Activated T-helper 2 cell treated with anti-CD3 and anti-CD28 coated beads, Interferon-gamma antibody, Interleukin-2, Interleukin-4, amounts not matched to agents 10 μg/mL and 5 μg/mL and 100 μg/mL, durations not matched to agents 14 hours and 24 hours and 36 hours (primary cell): ENCODE measurements at regions not wholly inside any gene's neighbourhood (a gene's known extent, or its start where the extent isn't known, plus 50 kb on each side); places are given as distances from the start of the nearest gene placed in this dataset.

ENCODE experiments used
- DNase-seq: peaks from one replicate; pipeline ENCODE4 v3.0.0; 2021; ENCODE audit warnings: low spot score
- H3K27ac Mint-ChIP-seq: one replicate; pipeline ENCODE4 v1.8.0; 2021; ENCODE audit warnings: mixed read lengths
- H3K27me3 Mint-ChIP-seq: one replicate; pipeline ENCODE4 v1.8.0; 2021; ENCODE audit warnings: low read depth, mixed read lengths
- H3K36me3 Mint-ChIP-seq: one replicate; pipeline ENCODE4 v1.8.0; 2021; ENCODE audit warnings: low read depth, mixed read lengths
- H3K4me1 Mint-ChIP-seq: one replicate; pipeline ENCODE4 v1.8.0; 2021; ENCODE audit warnings: low read depth, mixed read lengths
- H3K4me3 Mint-ChIP-seq: one replicate; pipeline ENCODE4 v1.8.0; 2021; ENCODE audit warnings: low read depth, mild to moderate bottlenecking, moderate library complexity, mixed read lengths
- H3K9me3 Mint-ChIP-seq: one replicate; pipeline ENCODE4 v1.8.0; 2021; ENCODE audit warnings: mixed read lengths
- intact Hi-C: fragments of 100-400 bp; cut with micrococcal nuclease; formaldehyde crosslinking; loops from one replicate; pipeline ENCODE4 v1.15.1; 2023

DNA sequence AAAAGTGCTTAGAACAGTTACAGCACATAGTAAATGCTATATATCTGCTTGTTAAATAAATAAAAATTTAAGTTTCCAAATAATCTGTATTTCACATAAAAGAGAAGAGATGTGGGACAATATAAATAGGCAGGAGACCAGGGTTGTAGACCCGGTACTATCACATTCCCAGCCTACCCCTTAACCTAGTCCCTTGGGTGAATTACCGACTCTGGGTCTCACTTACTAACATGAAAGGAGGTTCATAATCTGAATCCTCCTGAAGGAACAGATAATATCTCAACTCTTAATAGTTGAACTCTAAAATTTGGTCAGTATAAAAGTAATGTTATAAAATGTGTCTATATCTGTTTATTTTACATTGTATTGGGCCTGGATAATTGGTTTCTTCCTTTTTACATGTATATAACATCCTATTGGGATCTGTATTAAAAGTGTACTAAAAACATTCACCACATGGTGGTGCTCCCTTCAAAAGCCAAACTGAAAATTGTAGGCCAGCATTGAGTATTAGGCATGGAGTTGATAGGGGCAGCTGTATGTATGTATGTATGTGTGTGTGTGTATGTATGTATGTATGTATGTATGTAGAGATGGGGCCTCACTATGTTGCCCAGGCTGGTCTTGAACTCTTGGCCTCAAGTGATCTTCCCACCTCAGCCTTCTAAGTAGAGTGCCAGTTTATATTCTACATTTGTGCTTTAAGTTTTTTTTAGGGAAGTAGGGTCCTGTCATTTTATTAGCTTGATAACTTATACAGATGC is 64.2 kb upstream of the ABL1 start:
- Mint-ChIP-seq H3K27me3 (no peaks in the 10 kb centered on the region), H3K4me1 (peaks cover 9% of the 10 kb centered on the region), H3K36me3 (no peaks in the 10 kb centered on the region), H3K27ac (no peak overlapping the region), H3K4me3 (no peak overlapping the region), H3K9me3 (peaks cover 14% of the 10 kb centered on the region)
- intact Hi-C loops = loop anchor here (1.0 kb wide), 1 partner anchor 95 kb away; no protein-coding TSS in a partner anchor
- DNase-seq = no peak

GRCh38 chr9:130772185-130772584 is 62.9 kb upstream of the ABL1 start:
- Mint-ChIP-seq H3K27me3 (no peaks in the 10 kb centered on the region), H3K36me3 (no peaks in the 10 kb centered on the region), H3K4me1 (peaks cover 1% of the 10 kb centered on the region), H3K9me3 (peaks cover 16% of the 10 kb centered on the region), H3K4me3 (no peak overlapping the region), H3K27ac (no peak overlapping the region)
- intact Hi-C loops = no loop called here
- DNase-seq = no peak

DNA sequence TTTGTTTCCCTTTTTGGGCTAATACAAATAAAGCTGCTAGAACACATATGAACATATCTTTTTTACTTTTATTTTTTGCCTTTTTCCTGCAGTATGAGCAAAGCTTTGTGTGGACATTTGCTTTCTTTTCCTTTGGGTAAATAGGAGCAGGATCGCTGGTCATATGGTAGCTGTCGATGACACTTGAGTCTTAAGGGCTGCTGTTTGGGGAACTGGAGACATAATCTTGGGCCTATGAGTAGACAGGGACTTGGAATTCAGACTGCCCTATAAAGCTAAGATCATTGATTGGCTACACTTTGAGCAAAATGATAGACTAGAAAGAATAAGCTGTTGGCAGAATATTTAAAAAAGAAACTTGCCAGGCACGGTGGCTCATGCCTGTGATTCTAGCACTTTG is 60.9 kb upstream of the ABL1 start:
- intact Hi-C loops = no loop called here
- Mint-ChIP-seq H3K36me3 (no peaks in the 10 kb centered on the region), H3K27me3 (no peaks in the 10 kb centered on the region), H3K27ac (no peak overlapping the region), H3K9me3 (peaks cover 16% of the 10 kb centered on the region), H3K4me3 (no peak overlapping the region), H3K4me1 (peaks cover 1% of the 10 kb centered on the region)
- no peak for DNase-seq

DNA sequence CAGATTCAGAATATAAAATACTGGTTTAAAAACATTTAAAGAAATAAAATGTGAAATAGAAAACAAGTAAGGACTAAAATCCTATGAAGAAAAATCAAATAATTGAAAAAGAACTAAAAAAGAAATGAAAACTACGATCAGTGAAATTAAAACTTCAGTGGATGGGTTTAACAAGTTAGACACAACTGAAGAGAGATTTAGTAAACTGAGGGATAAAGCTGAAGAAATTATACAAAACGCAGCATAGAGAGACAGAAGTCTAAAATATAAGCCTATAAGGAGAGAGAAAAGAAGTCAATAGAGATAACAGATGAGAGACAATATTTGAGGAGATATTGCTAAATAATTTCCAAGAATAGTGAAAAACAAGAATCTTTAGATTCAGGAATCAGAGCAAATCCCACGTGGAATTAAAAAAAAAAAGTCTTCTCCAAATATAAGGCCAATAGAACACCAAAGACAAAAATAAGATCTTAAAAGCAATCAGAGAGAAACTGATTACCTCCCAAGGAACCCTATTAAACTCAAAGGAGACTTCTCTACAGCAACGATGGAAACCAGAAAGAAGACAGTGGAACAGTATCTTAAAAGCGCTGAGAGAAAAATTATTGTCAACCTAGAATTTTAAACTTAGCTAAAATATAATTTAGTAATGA is 59.6 kb upstream of the ABL1 start:
- H3K4me1 Mint-ChIP-seq = peaks cover 1% of the 10 kb centered on the region
- H3K9me3 Mint-ChIP-seq = peaks cover 16% of the 10 kb centered on the region
- H3K27ac Mint-ChIP-seq = no peak overlapping the region
- intact Hi-C loops = no loop called here
- no peaks in the 10 kb centered on the region for H3K36me3 Mint-ChIP-seq
- no peak for DNase-seq
- no peak overlapping the region for H3K4me3 Mint-ChIP-seq
- no peaks in the 10 kb centered on the region for H3K27me3 Mint-ChIP-seq

GRCh38 chr9:130779153-130779855 is 55.8 kb upstream of the ABL1 start:
- intact Hi-C loops = no loop called here

DNA sequence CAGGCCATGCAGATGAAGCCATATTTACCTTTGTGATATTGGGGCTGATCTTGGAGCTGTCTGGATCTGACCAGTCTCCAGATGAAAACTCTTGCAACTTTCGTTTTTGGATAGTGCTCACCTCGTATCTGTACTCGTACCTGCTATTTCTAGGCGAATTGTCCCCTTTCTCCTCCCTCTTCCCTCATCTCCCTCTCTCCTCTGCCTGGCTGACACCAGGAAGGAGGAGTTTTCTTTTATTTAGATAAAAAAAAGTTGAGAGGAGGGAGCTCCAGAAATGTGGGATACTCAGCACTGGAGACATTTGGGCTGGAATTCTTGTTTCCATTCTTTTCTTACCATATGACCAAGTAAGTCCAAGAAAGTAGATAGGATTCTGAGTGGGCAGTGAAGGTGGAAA is 54.6 kb upstream of the ABL1 start:
- no peak for DNase-seq
- intact Hi-C loops = no loop called here
- H3K36me3 Mint-ChIP-seq = no peaks in the 10 kb centered on the region
- H3K4me1 Mint-ChIP-seq = no peaks in the 10 kb centered on the region
- no peak overlapping the region for H3K4me3 Mint-ChIP-seq
- H3K27ac Mint-ChIP-seq = no peak overlapping the region
- H3K27me3 Mint-ChIP-seq = no peaks in the 10 kb centered on the region
- H3K9me3 Mint-ChIP-seq = peaks cover 7% of the 10 kb centered on the region

More at GRCh38 chr9:130779153-130779855, 55.8 kb upstream of the ABL1 start:
- Mint-ChIP-seq H3K4me1 (peaks cover 1% of the 10 kb centered on the region), H3K4me3 (no peak overlapping the region), H3K9me3 (peaks cover 16% of the 10 kb centered on the region), H3K27ac (no peak overlapping the region), H3K36me3 (no peaks in the 10 kb centered on the region), H3K27me3 (no peaks in the 10 kb centered on the region)
- no peak for DNase-seq

DNA sequence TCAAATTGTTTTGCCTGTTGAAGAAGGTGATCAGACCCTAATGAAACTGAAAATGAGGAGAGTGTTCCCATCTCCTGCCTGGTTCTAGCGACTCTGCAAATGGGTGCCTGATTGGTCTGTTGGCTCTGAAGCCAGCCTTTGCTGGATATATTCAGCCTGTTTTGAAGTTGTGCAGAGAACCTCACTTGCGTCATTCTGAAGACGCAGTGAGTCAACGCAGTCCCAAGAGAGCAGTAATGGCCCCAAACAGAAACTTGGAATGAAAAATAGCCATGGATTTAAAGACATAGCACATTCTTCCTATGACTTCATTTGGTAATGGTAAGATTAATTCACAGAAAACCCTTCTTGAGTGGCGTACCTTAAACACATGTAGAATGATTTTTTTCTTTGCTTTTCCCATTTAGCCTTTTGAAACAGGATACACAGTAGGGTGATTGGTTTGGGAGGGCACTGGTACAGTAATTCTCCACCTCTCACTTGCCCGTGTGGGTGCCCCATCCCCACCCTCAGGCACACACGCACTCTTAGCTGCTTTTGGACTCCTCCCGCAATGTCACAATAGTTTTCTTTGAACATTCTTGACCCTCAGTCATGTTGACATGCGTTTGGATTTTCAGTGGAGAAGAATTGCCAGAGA is 54.1 kb upstream of the ABL1 start:
- no peaks in the 10 kb centered on the region for H3K4me1 Mint-ChIP-seq
- intact Hi-C loops = no loop called here
- no peak for DNase-seq
- no peak overlapping the region for H3K27ac Mint-ChIP-seq
- H3K36me3 Mint-ChIP-seq = no peaks in the 10 kb centered on the region
- no peaks in the 10 kb centered on the region for H3K27me3 Mint-ChIP-seq
- no peak overlapping the region for H3K4me3 Mint-ChIP-seq
- H3K9me3 Mint-ChIP-seq = peaks cover 1% of the 10 kb centered on the region

GRCh38 chr9:130781569-130781968 is 53.5 kb upstream of the ABL1 start:
- no peaks in the 10 kb centered on the region for H3K4me1 Mint-ChIP-seq

DNA sequence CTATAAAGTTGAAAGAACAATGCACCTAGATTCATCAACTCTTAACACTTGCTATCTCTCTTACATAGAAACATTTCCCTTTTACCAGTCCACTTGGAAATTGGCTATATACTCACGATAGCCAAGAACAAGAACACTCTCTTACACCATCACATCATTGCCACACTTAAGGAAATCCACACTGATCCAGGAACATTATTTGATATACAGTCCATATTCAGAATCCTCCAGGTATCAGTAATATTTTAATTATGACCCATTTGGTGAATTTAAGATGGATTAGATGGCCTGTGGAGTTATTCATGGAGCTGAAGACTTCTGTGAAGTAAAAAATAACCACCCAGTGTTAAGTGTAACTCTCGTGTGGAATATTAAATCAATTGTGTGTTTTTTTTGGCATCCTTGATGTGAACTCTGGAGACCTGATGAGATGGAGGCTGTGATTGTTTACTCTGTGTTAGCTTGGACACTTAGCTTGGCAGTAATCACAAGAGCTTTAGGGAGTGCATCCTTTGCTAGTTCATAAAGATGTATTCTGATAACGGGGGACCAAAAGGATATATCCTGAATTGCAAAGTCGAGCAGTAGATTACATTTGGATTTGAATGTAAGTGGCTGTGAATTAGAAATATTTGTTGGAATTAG is 52.0 kb upstream of the ABL1 start:
- Mint-ChIP-seq H3K36me3 (no peaks in the 10 kb centered on the region), H3K4me3 (no peak overlapping the region), H3K27ac (no peak overlapping the region), H3K9me3 (peaks cover 4% of the 10 kb centered on the region), H3K27me3 (no peaks in the 10 kb centered on the region), H3K4me1 (no peaks in the 10 kb centered on the region)
- intact Hi-C loops = no loop called here
- DNase-seq = no peak

More at GRCh38 chr9:130781569-130781968, 53.5 kb upstream of the ABL1 start:
- H3K36me3 Mint-ChIP-seq = no peaks in the 10 kb centered on the region
- no peak overlapping the region for H3K27ac Mint-ChIP-seq
- no peak for DNase-seq
- no peak overlapping the region for H3K4me3 Mint-ChIP-seq
- intact Hi-C loops = no loop called here
- H3K9me3 Mint-ChIP-seq = no peaks in the 10 kb centered on the region
- H3K27me3 Mint-ChIP-seq = no peaks in the 10 kb centered on the region

DNA sequence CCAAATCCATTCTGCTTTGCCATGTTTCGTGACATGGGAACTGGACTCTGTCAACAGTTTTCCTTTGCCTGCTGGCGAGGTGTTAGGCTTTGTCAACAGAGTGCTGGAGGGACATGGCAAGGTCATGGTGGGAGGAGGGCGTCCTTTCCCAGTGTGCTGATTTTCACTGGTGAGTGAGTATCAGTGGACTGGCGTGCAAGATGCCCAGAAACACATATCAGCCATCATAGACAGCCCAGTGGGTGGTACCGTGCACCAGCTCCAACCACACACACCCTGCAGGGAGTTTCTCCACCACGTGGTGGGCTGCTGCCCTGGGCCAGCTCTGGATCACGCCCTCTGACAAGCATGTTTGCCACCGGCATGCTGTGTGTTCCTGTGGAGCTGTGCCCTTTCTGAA is 50.0 kb upstream of the ABL1 start:
- Mint-ChIP-seq H3K9me3 (peaks cover 24% of the 10 kb centered on the region), H3K4me1 (no peaks in the 10 kb centered on the region), H3K27ac (no peak overlapping the region), H3K36me3 (peaks cover 9% of the 10 kb centered on the region), H3K27me3 (no peaks in the 10 kb centered on the region), H3K4me3 (no peak overlapping the region)
- no peak for DNase-seq
- intact Hi-C loops = no loop called here
